ENCODE measurements at regions not wholly inside any gene's neighbourhood (a gene's known extent, or its start where the extent isn't known, plus 50 kb on each side); places are given as distances from the start of the nearest gene placed in this dataset.

DNA sequence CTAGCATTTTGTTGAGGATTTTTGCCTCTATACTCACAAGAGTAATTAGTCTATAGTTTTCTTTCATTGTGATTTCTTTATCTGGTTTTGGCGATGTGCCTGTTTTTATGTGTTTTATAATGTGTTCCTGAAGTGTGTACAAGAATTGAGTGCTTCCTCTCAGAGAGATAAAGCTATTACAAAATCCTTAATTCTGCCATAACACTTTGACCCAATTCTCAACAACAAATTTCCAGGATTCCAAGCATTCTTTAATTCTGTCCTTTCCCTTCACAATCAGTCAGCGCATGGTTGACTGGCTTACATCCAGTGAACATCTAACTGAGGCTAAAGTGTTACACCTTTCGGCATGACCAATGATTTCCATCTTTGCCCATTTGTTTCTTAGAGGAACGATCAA, 282.9 kb upstream of the MVB12B start:
- H3K9me3 ChIP-seq (ENCODE audit: control insufficient read depth, insufficient read depth, low read length), result no peaks in the 10 kb centered on the region
- peaks cover 15% of the 10 kb centered on the region for H3K27me3 ChIP-seq (ENCODE audit: control insufficient read depth, low read length)
- no peak overlapping the region for H3K4me2 ChIP-seq (ENCODE audit: low read length)
- no peaks in the 10 kb centered on the region for H3K4me1 ChIP-seq (ENCODE audit: control insufficient read depth, low read length)
- no peaks in the 10 kb centered on the region for H3K9me2 ChIP-seq (replicated peaks; ENCODE audit: control insufficient read depth, low read length)
- no peaks in the 10 kb centered on the region for H3K36me3 ChIP-seq (ENCODE audit: control insufficient read depth, low read length)
- no peak overlapping the region for H3K27ac ChIP-seq (ENCODE audit: low read depth, low read length)
- TF ChIP-seq EZH2phosphoT487 (IDR thresholded peaks at IDR 0.05; ENCODE audit: borderline replicate concordance, low read length), result no peak
- TF ChIP-seq, protein P1, sequence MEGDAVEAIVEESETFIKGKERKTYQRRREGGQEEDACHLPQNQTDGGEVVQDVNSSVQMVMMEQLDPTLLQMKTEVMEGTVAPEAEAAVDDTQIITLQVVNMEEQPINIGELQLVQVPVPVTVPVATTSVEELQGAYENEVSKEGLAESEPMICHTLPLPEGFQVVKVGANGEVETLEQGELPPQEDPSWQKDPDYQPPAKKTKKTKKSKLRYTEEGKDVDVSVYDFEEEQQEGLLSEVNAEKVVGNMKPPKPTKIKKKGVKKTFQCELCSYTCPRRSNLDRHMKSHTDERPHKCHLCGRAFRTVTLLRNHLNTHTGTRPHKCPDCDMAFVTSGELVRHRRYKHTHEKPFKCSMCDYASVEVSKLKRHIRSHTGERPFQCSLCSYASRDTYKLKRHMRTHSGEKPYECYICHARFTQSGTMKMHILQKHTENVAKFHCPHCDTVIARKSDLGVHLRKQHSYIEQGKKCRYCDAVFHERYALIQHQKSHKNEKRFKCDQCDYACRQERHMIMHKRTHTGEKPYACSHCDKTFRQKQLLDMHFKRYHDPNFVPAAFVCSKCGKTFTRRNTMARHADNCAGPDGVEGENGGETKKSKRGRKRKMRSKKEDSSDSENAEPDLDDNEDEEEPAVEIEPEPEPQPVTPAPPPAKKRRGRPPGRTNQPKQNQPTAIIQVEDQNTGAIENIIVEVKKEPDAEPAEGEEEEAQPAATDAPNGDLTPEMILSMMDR (IDR thresholded peaks at IDR 0.05; ENCODE audit: low read depth, low read length, poor library complexity, severe bottlenecking), result no peak
- no peak overlapping the region for H3K4me3 ChIP-seq (ENCODE audit: low read length)
- no peaks in the 10 kb centered on the region for H3F3A ChIP-seq (ENCODE audit: control insufficient read depth, insufficient read depth)
- no peaks in the 10 kb centered on the region for H4K20me1 ChIP-seq (ENCODE audit: control insufficient read depth, insufficient read depth, low read depth, low read length)
- H3K79me2 ChIP-seq (ENCODE audit: control insufficient read depth, low read length), result no peaks in the 10 kb centered on the region

DNA sequence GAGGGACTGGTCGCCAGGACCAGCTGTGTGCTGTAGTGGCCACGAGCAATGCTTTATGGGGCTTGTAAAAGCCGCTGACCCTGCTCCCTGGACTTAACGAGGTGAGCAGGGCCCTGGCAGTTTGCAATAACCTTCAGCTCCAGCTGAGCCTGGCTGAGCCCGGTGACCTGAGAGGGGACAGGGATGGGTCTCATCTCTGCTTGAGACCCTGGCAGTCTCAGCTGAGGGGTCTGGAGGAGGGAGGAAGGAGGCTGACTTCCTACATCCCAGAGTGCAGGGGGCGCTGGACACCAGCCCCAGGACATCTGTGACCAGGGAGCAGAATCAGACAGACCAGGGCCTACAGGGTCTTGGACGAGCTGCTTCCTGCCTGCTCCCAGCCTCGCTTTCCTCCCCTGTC, 277.5 kb upstream of the MVB12B start:
- Histone ChIP-seq H3K79me2 (ENCODE audit: control insufficient read depth, low read length) (no peaks in the 10 kb centered on the region), H4K20me1 (ENCODE audit: control insufficient read depth, insufficient read depth, low read depth, low read length) (no peaks in the 10 kb centered on the region), H3K4me3 (ENCODE audit: low read length) (no peak overlapping the region), H3K4me2 (ENCODE audit: low read length) (no peak overlapping the region), H3K9me3 (ENCODE audit: control insufficient read depth, insufficient read depth, low read length) (no peaks in the 10 kb centered on the region), H3K36me3 (ENCODE audit: control insufficient read depth, low read length) (no peaks in the 10 kb centered on the region), H3F3A (ENCODE audit: control insufficient read depth, insufficient read depth) (no peaks in the 10 kb centered on the region), H3K27ac (ENCODE audit: low read depth, low read length) (no peak overlapping the region), H3K9me2 (replicated peaks; ENCODE audit: control insufficient read depth, low read length) (no peaks in the 10 kb centered on the region), H3K27me3 (ENCODE audit: control insufficient read depth, low read length) (peaks cover 10% of the 10 kb centered on the region), H3K4me1 (ENCODE audit: control insufficient read depth, low read length) (no peaks in the 10 kb centered on the region)
- no peak for TF ChIP-seq EZH2phosphoT487 (IDR thresholded peaks at IDR 0.05; ENCODE audit: borderline replicate concordance, low read length)
- TF ChIP-seq, protein P1 (IDR thresholded peaks at IDR 0.05; ENCODE audit: low read depth, low read length, poor library complexity, severe bottlenecking), result no peak

DNA sequence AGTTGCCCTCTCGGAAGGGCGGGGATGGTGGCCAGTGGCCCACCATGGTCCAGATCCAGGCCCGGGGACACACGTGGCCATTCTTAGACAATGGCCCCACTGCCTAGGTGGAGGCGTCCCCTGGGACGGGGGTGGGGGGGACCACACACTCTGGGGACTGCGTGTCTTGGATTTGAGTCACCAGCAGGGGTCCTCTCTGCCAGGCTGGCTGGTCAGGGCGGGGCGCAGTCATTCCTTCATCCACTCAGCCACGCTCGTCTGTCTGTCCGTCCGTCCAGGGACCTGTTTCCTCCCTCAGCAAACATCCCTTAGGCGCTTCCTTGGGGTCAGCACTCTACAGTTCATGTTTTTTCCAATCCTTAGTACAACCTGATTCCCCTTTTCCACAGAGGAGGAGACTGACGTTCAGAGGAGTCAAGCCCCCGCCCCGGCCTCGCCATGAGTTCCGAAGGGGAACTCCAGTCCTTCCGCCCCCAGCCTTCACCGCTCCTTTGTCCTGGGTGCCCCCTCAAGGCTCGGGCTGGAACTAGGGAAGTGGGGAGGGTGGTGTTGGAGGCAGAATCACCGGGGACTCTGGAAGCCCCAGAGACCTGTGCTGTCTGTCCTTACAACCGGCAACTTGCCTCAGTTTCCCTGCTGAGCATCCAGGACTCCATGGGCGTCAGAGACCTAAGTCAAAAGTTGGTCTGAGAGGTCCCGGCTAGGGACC, 276.6 kb upstream of the MVB12B start:
- TF ChIP-seq EZH2phosphoT487 (IDR thresholded peaks at IDR 0.05; ENCODE audit: borderline replicate concordance, low read length), result no peak
- TF ChIP-seq, protein P1 (IDR thresholded peaks at IDR 0.05; ENCODE audit: low read depth, low read length, poor library complexity, severe bottlenecking), result peak; percentile 19
- Histone ChIP-seq H3K4me1 (ENCODE audit: control insufficient read depth, low read length) (no peaks in the 10 kb centered on the region), H3K27ac (ENCODE audit: low read depth, low read length) (no peak overlapping the region), H3K9me2 (replicated peaks; ENCODE audit: control insufficient read depth, low read length) (no peaks in the 10 kb centered on the region), H3K79me2 (ENCODE audit: control insufficient read depth, low read length) (no peaks in the 10 kb centered on the region), H3K4me3 (ENCODE audit: low read length) (no peak overlapping the region), H3K9me3 (ENCODE audit: control insufficient read depth, insufficient read depth, low read length) (no peaks in the 10 kb centered on the region), H3K36me3 (ENCODE audit: control insufficient read depth, low read length) (no peaks in the 10 kb centered on the region), H4K20me1 (ENCODE audit: control insufficient read depth, insufficient read depth, low read depth, low read length) (no peaks in the 10 kb centered on the region), H3K27me3 (ENCODE audit: control insufficient read depth, low read length) (peaks cover 1% of the 10 kb centered on the region; the same call in 1 of the 2 replicates), H3K4me2 (ENCODE audit: low read length) (no peak overlapping the region), H3F3A (ENCODE audit: control insufficient read depth, insufficient read depth) (no peaks in the 10 kb centered on the region)

All from DOHH2 (cell line).